SK-N-MC (cell line): ENCODE measurements at regions not wholly inside any gene's neighbourhood (a gene's known extent, or its start where the extent isn't known, plus 50 kb on each side); places are given as distances from the start of the nearest gene placed in this dataset.

ENCODE experiments used
- DNase-seq: peaks from one replicate; pipeline ENCODE4 v3.0.0-alpha.2; 2011; ENCODE audit warnings: low read depth, low spot score
- H3K27ac ChIP-seq: fragments of 200-600 bp; sonication (generic); 2 replicates; pipeline ENCODE4 v1.5.1; 2016; ENCODE audit warnings: mixed run types
- H3K36me3 ChIP-seq: fragments of 200-600 bp; sonication (generic); 2 replicates; pipeline ENCODE4 v1.6.1; 2017; ENCODE audit warnings: antibody characterized with exemption, low read length, mixed read lengths; ENCODE audit not compliant: insufficient read depth
- H3K4me3 ChIP-seq: fragments of 200-600 bp; sonication (generic); 2 replicates; pipeline ENCODE4 v1.5.1; 2016
- H3K9ac ChIP-seq: fragments of 200-600 bp; sonication (generic); 2 replicates; pipeline ENCODE4 v1.8.0; 2017; ENCODE audit warnings: mixed run types, mixed read lengths; ENCODE audit not compliant: insufficient read length
- H3K9me3 ChIP-seq: fragments of 200-600 bp; sonication (generic); 2 replicates; pipeline ENCODE4 v1.6.1; 2017; ENCODE audit warnings: low read depth, mild to moderate bottlenecking, antibody characterized with exemption, low read length, moderate library complexity, mixed read lengths
- EZH2 ChIP-seq: fragments of 200-600 bp; sonication (generic); IDR thresholded peaks from one replicate; pipeline ENCODE4 v1.6.1; 2017; ENCODE audit warnings: antibody characterized with exemption
- FOXP2 ChIP-seq: optimal IDR thresholded peaks from 2 replicates; pipeline ENCODE3; 2011; ENCODE audit warnings: mild to moderate bottlenecking, moderate library complexity; ENCODE audit not compliant: insufficient read depth; ENCODE audit errors: extremely low read length, control extremely low read depth
- POLR2AphosphoS5 ChIP-seq: IDR thresholded peaks from 2 replicates; pipeline ENCODE4 v1.6.1; 2012; ENCODE audit warnings: mild to moderate bottlenecking, low read depth, low read length, borderline replicate concordance

GRCh38 chr10:130425881-130426435 lies 289.8 kb downstream of the GLRX3 start:
- no peak for DNase-seq
- H3K9me3 ChIP-seq, result no peaks in the 10 kb centered on the region
- H3K9ac ChIP-seq, result no peak overlapping the region
- H3K36me3 ChIP-seq, result no peaks in the 10 kb centered on the region
- no peak for TF ChIP-seq EZH2
- no peak for TF ChIP-seq POLR2AphosphoS5
- TF ChIP-seq FOXP2, result no peak
- H3K4me3 ChIP-seq, result no peak overlapping the region
- no peak overlapping the region for H3K27ac ChIP-seq

GRCh38 chr10:130427216-130427722 lies 291.1 kb downstream of the GLRX3 start:
- no peak for TF ChIP-seq EZH2
- TF ChIP-seq POLR2AphosphoS5, result no peak
- TF ChIP-seq FOXP2, result no peak
- no peaks in the 10 kb centered on the region for H3K9me3 ChIP-seq
- no peaks in the 10 kb centered on the region for H3K36me3 ChIP-seq
- DNase-seq, result no peak
- H3K4me3 ChIP-seq, result no peak overlapping the region
- no peak overlapping the region for H3K9ac ChIP-seq
- no peak overlapping the region for H3K27ac ChIP-seq

- H3K9me3 ChIP-seq, result no peaks in the 10 kb centered on the region
- no peak for DNase-seq
- TF ChIP-seq EZH2, result no peak
- no peak for TF ChIP-seq POLR2AphosphoS5
- no peak for TF ChIP-seq FOXP2
- no peaks in the 10 kb centered on the region for H3K36me3 ChIP-seq
- no peak overlapping the region for H3K4me3 ChIP-seq
- no peak overlapping the region for H3K27ac ChIP-seq
- no peak overlapping the region for H3K9ac ChIP-seq
Observed at GRCh38 chr10:130428936-130429335, 292.7 kb downstream of the GLRX3 start.

- Histone ChIP-seq H3K36me3 (no peaks in the 10 kb centered on the region), H3K4me3 (no peak overlapping the region), H3K9ac (no peak overlapping the region), H3K9me3 (no peaks in the 10 kb centered on the region), H3K27ac (no peak overlapping the region)
- DNase-seq, result no peak
- no peak for TF ChIP-seq POLR2AphosphoS5
- no peak for TF ChIP-seq EZH2
- TF ChIP-seq FOXP2, result no peak
Observed at GRCh38 chr10:130429809-130430208, 293.6 kb downstream of the GLRX3 start.

GRCh38 chr10:130430291-130430690 lies 294.1 kb downstream of the GLRX3 start:
- H3K9me3 ChIP-seq, result no peaks in the 10 kb centered on the region
- H3K27ac ChIP-seq, result no peak overlapping the region
- no peak for DNase-seq
- no peak overlapping the region for H3K4me3 ChIP-seq
- no peaks in the 10 kb centered on the region for H3K36me3 ChIP-seq
- H3K9ac ChIP-seq, result no peak overlapping the region
- TF ChIP-seq FOXP2 (no peak), EZH2 (no peak), POLR2AphosphoS5 (no peak)

GRCh38 chr10:130430852-130431704 lies 294.9 kb downstream of the GLRX3 start:
- Histone ChIP-seq H3K9me3 (no peaks in the 10 kb centered on the region), H3K27ac (no peak overlapping the region), H3K9ac (no peak overlapping the region), H3K36me3 (no peaks in the 10 kb centered on the region), H3K4me3 (no peak overlapping the region)
- DNase-seq, result no peak
- TF ChIP-seq POLR2AphosphoS5 (no peak), FOXP2 (no peak), EZH2 (no peak)

- H3K4me3 ChIP-seq, result no peak overlapping the region
- DNase-seq, result no peak
- no peak overlapping the region for H3K27ac ChIP-seq
- no peak overlapping the region for H3K9ac ChIP-seq
- H3K36me3 ChIP-seq, result no peaks in the 10 kb centered on the region
- TF ChIP-seq POLR2AphosphoS5, result no peak
- no peak for TF ChIP-seq EZH2
- no peak for TF ChIP-seq FOXP2
- no peaks in the 10 kb centered on the region for H3K9me3 ChIP-seq
Observed at GRCh38 chr10:130432271-130432670, 296.1 kb downstream of the GLRX3 start.

GRCh38 chr10:130432850-130433249 lies 296.7 kb downstream of the GLRX3 start:
- no peak for TF ChIP-seq FOXP2
- no peak for TF ChIP-seq POLR2AphosphoS5
- H3K27ac ChIP-seq, result no peak overlapping the region

More at GRCh38 chr10:130432850-130433249, 296.7 kb downstream of the GLRX3 start:
- no peaks in the 10 kb centered on the region for H3K36me3 ChIP-seq
- no peak overlapping the region for H3K9ac ChIP-seq
- H3K9me3 ChIP-seq, result no peaks in the 10 kb centered on the region
- DNase-seq, result no peak
- no peak overlapping the region for H3K4me3 ChIP-seq
